Activated CD4-positive, alpha-beta T cell treated with anti-CD3 and anti-CD28 coated beads for 24 hours (primary cell): ENCODE measurements at regions not wholly inside any gene's neighbourhood (a gene's known extent, or its start where the extent isn't known, plus 50 kb on each side); places are given as distances from the start of the nearest gene placed in this dataset.
A peak's percentile ranks its signal among the peaks of the same experiment; 100 is the strongest.
"Not testable (repeated sequence)": the region's sequence is repeated elsewhere in the genome, so short reads cannot be mapped to it uniquely, and the experiment has no call there.

ENCODE experiments used
- DNase-seq, 2 donors: peaks; one replicate each; pipeline ENCODE4 v3.0.0-alpha.2; 2020; ENCODE audit warnings: low read depth in 2 of 2

DNA sequence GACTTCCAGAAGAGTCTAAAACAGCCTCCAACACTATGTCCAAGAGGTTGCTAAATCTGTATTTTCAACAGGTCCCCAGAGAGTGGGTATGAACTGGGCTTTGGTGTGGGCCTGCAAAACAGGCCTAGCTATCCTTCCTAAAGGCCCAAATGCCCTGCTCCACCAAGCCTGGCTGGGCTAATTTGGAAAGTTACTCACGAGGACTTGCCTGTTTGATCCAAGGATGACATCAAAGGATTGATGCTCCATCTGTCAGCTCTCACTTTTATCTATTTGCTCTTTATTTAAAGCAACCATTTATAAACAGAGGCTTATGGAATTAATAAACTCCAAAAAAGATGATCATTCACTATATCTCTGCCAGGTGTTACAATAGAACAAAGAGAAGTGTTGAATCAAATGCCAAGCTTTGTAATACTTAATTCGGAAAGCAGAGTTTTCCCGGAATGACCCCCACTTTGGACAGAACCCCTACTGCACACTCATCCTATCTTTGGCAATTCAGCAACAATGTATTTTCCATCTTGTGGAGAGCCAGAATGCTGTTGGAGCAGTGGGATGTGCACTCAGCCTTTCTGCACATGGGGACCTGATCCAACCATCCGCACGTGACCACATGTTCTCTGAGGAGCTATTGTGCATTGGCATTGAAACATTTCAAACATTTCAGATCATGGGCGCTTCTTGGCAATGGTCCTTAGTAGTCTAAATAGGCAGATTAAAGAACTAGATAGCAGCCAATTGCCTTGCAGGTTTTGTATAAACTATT is 163.3 kb upstream of the THBS1 start:
- no peak for DNase-seq

DNA sequence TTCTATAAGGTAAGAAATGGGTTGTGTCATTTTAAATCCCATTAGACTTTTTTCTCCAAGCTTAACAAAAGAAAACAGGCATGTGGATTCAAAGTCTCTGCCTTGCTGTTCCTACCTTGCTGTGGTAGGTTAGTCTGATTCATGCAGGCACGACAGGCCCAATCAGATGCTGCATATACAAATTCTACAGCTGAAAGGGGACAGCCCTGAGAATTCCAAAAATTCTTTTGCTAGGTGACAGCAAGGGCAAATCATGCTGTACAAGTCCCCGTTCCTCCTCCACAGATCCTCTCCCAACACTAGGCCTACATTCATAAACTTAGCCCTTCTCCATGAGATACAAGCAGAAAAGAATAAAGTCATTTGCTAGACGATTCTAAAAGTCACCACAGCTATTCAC is 161.2 kb upstream of the THBS1 start:
- DNase-seq, result no peak

DNA sequence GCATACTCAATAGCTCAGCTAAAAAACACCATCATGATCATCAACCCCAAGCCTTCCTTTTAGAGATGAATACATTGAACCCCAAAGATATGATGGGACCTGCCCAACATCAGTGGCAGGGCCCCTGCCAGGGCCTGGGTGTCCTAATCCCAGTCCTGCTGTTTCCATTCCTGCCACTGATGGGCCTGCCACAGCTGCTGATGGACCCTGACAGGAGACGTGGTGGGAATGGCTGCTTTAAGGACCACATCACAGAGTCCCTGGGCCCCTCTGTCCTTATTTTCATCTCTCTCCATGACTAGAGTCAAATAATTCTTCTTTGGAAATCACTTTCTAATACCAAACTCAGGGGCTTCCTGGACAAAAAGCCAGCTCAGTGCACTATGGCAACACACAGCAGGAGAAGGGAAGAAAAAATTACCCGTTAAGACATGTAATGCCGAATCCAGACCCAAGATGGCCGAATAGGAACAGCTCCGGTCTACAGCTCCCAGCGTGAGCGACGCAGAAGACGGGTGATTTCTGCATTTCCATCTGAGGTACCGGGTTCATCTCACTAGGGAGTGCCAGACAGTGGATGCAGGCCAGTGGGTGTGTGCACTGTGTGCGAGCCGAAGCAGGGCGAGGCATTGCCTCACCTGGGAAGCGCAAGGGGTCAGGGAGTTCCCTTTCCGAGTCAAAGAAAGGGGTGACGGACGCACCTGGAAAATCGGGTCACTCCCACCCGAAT is 160.6 kb upstream of the THBS1 start:
- DNase-seq, result not testable (repeated sequence)

DNA sequence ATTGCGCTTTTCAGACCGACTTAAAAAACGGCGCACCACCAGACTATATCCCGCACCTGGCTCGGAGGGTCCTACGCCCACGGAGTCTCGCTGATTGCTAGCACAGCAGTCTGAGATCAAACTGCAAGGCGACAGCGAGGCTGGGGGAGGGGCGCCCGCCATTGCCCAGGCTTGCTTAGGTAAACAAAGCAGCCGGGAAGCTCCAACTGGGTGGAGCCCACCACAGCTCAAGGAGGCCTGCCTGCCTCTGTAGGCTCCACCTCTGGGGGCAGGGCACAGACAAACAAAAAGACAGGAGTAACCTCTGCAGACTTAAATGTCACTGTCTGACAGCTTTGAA is 160.1 kb upstream of the THBS1 start:
- DNase-seq, result not testable (repeated sequence)

DNA sequence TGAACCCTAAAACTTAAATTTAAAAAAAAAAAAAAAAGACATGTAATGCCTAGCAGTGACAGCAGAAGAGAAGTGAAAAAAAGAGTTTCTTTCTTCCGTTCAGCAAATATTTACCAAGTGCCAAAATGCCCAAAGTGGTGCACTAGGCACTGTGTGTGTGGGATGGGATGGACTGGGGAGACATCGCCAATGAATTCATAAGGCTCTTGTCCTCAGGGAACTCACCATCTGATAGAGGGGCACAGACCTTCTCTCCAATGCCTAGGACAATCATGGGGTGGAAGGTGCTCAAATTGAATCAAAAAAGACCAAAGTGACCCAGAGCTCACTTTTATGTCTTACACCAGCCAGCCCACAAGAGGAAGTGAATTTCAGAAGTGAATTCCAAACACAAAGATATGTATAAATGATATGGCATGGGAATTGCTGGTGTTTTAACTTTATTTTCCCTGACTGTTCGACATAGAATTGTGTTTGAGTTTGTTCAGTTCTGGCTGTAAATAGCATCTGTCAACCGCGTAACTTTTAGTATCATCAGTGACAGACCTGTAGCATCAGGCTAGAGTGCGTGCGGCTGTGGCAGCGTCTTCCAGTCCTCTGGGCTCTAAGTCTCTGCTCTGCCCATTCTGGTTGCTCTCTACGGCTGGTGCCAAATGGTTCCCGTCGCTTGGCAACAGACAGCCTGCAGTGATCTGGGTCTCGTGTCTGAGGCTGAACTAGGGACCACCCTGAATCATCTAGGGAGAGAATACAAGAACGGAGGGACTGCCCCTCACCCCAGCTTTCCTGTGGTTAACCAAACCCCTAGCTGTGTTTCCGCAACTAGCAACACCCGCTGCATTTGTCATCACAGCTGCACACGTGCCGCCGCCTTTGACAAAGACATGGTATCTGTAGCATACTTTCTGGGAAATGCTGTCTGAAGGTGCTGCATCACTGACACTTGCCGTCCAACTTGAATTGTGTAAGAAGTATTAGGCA is 154.0 kb upstream of the THBS1 start:
- peak; percentile 46 to 52 for DNase-seq

DNA sequence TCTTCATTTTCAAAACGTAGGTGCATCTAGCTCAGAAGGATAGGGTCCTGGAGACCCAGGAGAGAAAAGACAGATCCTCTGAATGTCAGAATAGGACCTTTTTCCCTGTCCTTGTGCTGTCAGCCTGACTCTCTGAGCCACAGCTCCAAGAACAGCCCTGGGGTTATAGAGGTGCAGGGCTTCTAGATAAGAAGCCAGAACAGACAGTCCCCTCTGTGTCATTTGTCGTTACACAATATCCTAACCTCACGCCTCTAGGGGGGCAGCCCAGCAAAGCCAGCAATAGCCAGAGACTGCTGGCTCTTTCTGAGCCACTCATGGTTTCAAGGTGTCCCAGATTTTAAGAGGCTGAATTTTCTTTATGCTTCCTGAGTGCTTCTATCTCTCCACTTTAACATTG is 153.2 kb upstream of the THBS1 start:
- DNase-seq, result no peak

DNA sequence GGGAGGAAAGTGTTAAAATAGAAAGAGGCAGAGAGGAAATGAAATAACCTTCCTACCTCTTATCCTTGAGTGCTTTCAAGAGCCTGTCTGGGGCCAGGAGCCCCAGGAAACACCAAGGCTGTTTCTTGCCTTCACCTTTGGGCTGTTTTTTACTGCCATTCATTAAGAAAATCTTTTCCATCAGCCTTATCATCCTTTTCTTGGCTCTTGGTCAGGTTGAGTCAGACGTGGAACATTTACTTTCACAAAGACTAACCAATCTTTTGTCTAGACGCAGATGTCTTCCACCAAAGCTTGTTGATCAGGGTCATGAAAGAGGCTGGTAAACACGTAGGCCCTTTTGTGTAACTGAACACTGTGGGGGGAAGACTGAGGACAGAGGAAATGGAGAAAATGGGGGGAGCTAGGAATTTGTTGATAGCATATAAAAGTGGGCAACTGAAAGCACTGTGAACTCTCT is 151.0 kb upstream of the THBS1 start:
- no peak for DNase-seq

DNA sequence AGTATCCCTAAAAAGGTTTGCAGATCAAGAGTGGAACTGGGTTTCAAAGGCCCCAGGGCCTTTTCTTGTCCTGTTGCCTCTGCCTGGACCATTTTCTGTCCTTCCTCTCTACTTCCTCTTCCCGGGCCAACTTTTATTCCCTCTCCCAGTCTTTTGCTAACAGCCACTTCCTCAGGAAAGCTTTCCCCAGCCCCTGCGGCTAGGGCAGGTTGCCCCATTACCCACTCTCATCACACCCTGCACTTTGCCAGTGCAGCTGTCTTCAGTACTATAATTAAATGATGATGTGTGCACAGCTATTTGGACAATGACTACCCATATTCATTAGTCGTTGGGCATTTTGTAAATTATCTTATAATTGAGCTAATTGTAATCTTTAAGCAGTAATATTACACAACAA is 150.5 kb upstream of the THBS1 start:
- no peak for DNase-seq

DNA sequence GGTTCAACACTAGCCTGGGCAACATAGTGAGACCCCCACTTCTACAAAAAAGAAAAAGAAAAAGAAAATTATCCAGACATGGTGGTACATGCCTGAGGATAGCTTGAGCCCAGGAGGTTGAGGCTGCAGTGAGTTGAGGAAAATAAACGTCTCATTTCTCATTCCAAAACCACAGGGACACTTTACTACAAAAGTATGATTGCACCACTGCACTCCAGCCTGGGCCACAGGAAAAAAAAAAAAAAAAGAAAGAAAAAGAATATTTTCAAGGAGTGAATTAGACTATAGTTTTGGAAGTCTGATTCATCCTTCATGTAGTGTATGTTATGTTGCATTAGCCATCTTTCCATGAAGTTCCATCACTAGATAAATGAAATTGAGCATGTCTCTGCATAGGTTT is 149.5 kb upstream of the THBS1 start:
- no peak for DNase-seq

DNA sequence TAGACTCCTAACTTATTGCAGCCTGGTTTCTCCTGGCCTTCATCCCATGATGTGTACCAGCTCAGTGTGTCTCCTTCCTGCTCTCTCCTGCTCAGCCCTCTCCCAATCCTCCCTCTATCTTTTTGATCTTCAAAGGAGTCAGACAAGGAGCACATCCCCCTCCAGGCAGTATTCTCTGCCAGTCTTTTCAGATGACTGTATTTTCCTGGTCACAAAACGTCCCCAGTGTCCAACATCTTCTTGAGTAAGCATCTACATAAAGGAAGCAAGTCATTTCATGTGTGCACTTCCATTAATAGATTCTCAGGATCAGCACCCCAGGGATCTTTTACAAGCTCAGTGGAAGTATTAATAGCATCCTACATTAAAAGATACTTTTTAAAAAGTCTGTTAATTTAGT is 148.9 kb upstream of the THBS1 start:
- no peak for DNase-seq

DNA sequence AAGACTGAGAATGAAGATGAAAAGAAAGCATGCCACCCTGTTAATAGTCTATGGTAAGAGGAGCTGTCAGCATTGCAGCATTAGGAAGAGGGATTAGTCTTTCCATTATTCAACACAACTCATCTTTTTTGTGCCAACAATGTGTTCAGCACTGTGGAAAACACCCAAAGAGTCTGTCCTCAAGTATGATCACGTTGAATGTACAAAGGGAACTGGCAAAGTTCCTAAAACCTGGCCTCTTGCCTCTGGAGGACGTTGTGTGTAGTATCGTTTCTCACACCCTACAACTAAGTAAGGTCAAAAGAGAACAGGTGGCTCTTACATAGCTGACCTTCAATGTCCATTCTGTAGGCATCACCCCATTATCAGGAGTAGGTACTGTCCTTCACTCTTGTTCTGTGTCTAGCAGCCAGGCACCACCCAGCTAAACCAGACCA is 147.9 kb upstream of the THBS1 start:
- DNase-seq, result no peak

DNA sequence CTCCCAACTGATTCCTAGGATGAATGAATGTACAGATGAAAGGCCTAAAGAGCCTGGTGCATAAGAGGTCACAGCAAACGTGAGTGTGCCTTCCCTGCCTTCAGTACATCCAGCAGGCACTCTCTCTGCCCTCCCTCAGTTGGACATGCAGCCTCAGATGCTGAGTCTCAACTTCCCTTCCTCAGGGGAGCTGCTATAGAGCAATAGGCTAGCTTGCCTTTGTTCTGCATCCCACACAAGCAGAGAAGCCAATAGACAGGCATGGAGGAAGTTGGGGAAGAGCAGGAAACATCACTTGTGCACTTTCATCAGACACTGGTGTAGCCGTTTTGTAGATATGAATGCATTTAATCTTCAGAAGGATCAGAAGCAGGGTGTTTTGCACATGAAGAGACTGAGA is 147.5 kb upstream of the THBS1 start:
- DNase-seq, result no peak

DNA sequence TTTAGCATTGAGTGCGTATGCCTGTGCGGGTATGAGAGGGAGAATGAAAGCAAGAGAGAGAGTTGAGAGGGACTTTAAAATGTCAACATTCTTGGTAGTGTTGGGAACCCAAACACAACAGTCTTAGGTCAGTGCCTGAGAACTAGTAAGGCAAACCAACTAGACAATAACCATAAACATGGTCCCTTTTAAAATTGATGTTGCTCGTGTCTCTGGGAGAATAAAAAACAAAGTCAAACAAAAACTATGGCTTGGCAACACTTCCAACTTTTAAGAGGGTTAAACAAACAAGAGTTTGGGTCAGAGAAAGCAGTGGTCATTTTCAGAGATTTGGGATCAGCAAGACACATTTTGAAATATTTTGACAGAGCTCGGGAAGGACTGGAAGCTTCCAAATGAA is 146.7 kb upstream of the THBS1 start:
- no peak for DNase-seq

DNA sequence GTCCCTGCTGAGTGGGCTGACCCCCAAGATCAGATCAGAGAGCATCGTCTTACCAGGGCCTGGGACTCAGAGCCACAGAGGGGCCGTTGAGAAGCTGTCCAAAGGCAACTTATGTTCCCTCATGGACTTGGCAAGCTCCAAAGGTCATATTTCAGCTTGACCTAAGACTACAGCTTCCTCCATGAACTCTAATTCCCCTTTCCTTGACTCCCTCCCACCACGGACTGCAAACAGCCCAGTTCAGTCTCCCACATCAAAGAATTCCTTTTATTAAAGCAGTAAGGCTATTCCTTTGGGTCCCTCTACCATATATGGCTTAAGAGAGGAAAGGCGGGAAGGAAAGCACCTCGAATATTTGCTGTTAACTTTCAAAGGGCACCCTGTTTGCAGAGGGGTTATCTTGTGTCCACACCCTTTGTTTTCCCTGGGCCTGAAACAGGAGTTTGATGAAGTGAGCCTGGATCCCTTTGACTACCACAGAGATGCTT is 146.1 kb upstream of the THBS1 start:
- DNase-seq, result no peak

DNA sequence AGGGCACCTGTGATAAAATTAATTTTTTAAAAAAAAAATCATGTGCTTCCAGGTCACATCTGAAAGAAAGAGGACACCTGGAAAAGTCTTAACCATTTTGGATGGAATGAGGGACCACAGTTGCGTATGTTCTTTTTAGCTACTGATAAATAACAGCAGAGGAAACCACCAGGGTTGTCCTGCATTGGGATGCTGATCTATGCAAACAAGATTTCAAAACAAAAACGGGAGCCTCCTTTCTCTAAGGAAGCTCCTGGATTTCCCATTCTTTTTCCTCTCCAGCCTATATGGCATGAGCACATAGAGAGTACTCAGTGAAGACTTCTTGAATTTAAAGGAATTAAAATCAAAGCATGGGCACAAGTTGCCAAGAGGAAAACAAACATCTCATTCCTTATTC is 145.6 kb upstream of the THBS1 start:
- no peak for DNase-seq

DNA sequence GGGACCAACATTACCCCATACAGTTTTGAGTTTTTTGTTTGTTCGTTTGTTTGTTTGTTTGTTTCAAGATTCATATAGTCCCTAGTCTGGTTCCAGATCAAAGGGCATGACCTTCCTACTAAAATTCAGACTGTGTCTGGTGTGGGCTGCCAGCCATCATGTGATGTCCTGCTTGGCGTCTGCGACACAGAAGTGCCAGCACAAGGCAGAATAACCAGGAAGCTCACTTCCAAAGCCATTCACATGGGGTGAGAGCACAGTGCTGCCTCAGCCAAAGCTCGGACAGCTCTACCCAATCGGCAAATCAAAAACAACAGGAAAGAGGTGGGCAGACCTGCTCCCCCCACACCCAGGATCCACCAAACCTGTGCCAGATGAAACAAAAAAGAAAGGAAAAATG is 142.6 kb upstream of the THBS1 start:
- DNase-seq, result no peak

DNA sequence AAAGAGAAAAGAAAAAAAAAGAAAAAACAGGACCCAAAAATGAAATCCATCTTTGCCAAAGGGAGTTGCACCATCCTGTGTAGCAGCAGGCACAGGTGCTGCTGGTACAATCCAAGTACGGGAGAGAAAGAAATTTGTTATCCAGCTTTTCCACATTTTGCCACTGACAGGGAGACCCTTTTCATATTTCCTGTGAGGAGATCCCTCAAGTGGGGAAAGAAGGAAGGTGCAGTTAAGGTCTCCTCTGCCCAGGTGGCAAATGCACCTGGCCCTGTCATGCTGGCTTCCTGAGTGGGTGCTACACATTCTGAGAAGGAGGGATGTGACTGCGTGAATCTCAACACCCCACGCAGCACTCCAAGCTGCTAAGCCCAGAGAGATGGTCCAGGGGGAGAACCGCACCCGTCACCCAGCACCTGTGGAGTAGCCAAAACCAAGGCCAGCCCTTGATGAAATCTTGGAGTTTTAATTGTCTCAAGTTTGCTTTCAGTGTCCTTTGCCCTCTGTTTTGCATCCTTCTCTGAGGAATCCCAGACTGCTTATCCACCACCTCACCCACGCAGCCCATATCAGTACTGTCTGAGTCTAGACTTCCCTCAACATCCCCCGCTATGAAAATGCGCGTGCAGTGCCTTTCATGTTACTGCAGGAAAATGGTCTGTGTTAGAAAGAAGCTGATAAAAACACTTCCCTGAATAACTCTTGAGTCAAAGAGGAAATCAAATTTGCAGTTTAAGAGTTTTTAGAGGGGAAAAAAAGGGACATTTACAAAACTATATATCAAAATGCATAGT is 141.9 kb upstream of the THBS1 start:
- no peak for DNase-seq

DNA sequence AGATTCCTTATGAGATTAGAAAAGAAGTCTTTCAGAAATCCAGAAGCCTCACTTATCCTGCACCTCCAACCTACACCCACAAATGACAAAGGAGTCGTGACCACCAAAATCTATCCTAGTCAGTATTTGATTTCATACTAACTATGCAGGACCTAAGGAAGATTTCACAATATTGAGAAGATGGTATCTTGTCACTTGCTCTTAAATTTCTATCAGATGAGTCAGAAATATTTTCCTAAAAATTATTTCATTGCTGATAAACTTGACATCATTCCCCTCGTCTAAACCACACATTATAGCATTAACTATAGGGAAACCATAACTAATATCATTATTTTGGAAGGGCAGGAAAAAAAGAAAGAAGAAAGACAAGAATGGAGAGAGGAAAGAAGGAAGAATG is 138.0 kb upstream of the THBS1 start:
- DNase-seq, result no peak

DNA sequence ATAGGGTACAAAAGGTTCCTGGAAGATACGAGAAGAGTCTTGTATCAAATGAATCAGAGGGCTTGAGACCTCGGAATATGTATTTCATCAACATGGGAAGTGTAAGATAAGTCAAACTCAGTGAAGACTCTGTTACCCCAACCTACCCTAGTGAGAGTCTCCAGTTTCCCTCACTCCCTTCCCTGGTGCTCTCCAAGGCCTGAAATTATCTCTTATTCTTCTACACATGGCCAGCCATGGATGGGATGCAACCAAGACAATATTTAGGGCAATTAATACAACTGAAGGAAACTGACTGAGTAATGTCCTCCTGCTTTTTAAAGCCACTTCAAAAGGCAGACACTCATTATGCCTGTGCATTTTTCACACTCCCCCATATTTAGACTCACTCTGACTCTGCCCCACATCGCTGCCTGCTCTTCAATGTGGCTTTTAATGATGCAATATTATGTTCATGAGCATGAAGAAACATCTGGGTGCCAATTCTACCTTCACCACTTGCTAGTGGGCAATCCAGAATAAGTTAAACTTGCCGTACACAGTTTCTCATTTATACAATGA is 137.1 kb upstream of the THBS1 start:
- no peak for DNase-seq

DNA sequence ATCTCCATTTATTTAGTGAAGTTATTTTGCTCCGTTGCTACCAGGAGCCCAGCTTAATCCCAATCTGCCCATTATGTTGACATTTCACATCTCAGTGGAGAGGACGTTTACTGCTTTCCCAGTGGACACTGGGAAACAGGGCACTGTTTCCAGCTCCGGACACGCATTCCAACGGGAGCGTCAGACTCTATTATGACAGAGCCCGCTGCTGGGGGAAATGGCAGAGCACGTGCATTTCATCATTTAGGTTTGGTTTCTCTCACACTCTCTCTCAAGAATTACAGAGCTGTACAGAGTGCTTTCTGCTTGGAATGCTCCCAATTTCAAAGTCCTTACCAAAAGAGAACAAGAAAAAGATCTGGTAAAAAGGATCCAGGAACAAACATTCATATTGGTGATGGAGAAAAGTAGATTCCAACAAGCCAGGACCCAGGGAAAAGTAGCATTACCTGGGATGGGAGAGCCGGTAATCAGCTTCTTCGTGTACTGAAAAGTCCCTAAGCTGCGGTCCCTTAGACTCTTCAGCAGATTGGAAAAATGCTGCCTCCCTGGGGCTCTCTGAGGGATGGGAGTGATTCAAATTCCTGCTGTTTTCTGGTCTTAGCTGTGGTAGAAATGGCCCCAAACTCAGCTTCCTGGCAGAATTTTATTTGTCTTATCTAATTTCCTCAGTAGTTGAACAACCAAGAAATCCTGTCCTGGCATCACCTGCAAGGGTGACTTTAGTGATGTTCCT is 136.0 kb upstream of the THBS1 start:
- DNase-seq, result no peak
